Smooth muscle cell (in vitro differentiated cells): ENCODE measurements at regions not wholly inside any gene's neighbourhood (a gene's known extent, or its start where the extent isn't known, plus 50 kb on each side); places are given as distances from the start of the nearest gene placed in this dataset.

Experiments
- DNase-seq: peaks from one replicate; lab custom pipeline; 2025; ENCODE audit not compliant: unreplicated experiment; lab: John Stamatoyannopoulos, UW
- H2AFZ ChIP-seq: fragments of 200-600 bp; sonication (generic); 2 replicates; pipeline ENCODE4 v1.6.0; 2016; ENCODE audit warnings: antibody characterized with exemption, low read depth, mild to moderate bottlenecking
- H3F3A ChIP-seq: fragments of 200-600 bp; sonication (generic); 2 replicates; pipeline ENCODE4 v1.6.0; 2017; ENCODE audit warnings: antibody characterized with exemption, low read depth
- H3K27ac ChIP-seq: fragments of 200-600 bp; sonication (generic); 2 replicates; pipeline ENCODE4 v1.5.1; 2016; ENCODE audit warnings: low read depth, mild to moderate bottlenecking
- H3K27me3 ChIP-seq: fragments of 200-600 bp; sonication (generic); 2 replicates; pipeline ENCODE4 v1.6.1; 2016; ENCODE audit warnings: low read depth, mild to moderate bottlenecking
- H3K36me3 ChIP-seq: fragments of 200-600 bp; sonication (generic); 2 replicates; pipeline ENCODE4 v1.5.1; 2016; ENCODE audit warnings: low read depth
- H3K4me1 ChIP-seq: fragments of 200-600 bp; sonication (generic); 2 replicates; pipeline ENCODE4 v1.5.1; 2016; ENCODE audit warnings: low read depth
- H3K4me2 ChIP-seq: fragments of 200-600 bp; sonication (generic); 2 replicates; pipeline ENCODE4 v1.6.0; 2016; ENCODE audit warnings: mild to moderate bottlenecking
- H3K4me3 ChIP-seq: fragments of 200-600 bp; sonication (generic); 2 replicates; pipeline ENCODE4 v1.5.1; 2016; ENCODE audit warnings: mild to moderate bottlenecking
- H3K79me2 ChIP-seq: fragments of 200-600 bp; sonication (generic); 2 replicates; pipeline ENCODE4 v1.6.0; 2016; ENCODE audit warnings: low read depth, mild to moderate bottlenecking
- H3K9ac ChIP-seq: fragments of 200-600 bp; sonication (generic); 2 replicates; pipeline ENCODE4 v1.6.0; 2016; ENCODE audit warnings: low read depth
- H3K9me3 ChIP-seq: fragments of 200-600 bp; sonication (generic); replicated peaks from 2 replicates; pipeline ENCODE4 v1.5.1; 2016; ENCODE audit warnings: low read depth
- H4K20me1 ChIP-seq: fragments of 200-600 bp; sonication (generic); 2 replicates; pipeline ENCODE4 v1.6.0; 2016; ENCODE audit warnings: low read depth
- CTCF ChIP-seq: fragments of 200-600 bp; sonication (generic); IDR thresholded peaks from 2 replicates; pipeline ENCODE4 v1.5.1; 2017; ENCODE audit warnings: borderline replicate concordance, mild to moderate bottlenecking, antibody characterized with exemption; ENCODE audit not compliant: insufficient read depth, poor library complexity, severe bottlenecking
- WGBS: methylation state at CpG from one replicate; pipeline ENCODE4 v1.1.7; 2016; ENCODE audit warnings: low lambda C conversion rate; 5-methylcytosine and 5-hydroxymethylcytosine counted together

- Histone ChIP-seq H3K9me3 (no peaks in the 10 kb centered on the region), H3K4me2 (peak overlapping the region; percentile 85), H3K27ac (peak overlapping the region; percentile 91), H3K27me3 (no peaks in the 10 kb centered on the region), H3K79me2 (no peaks in the 10 kb centered on the region), H3F3A (peaks cover 23% of the 10 kb centered on the region), H3K36me3 (no peaks in the 10 kb centered on the region), H3K4me1 (peaks cover 30% of the 10 kb centered on the region), H2AFZ (peak overlapping the region; percentile 60), H3K4me3 (peak overlapping the region; percentile 49), H4K20me1 (no peaks in the 10 kb centered on the region), H3K9ac (peak overlapping the region; percentile 53)
- no peak for TF ChIP-seq CTCF
- 3% methylated on average over 52 of the region's 58 CpGs for WGBS
- peak; percentile 81 for DNase-seq
Observed at GRCh38 chr3:194003114-194004057, 132.6 kb upstream of the HES1 start.

GRCh38 chr3:194005930-194006501, 129.9 kb upstream of the HES1 start:
- H3K4me3 ChIP-seq = no peak overlapping the region
- H3K27ac ChIP-seq = no peak overlapping the region
- H3F3A ChIP-seq = peaks cover 14% of the 10 kb centered on the region
- no peak overlapping the region for H3K4me2 ChIP-seq
- no peak for DNase-seq
- no peaks in the 10 kb centered on the region for H3K9me3 ChIP-seq
- peaks cover 38% of the 10 kb centered on the region for H3K4me1 ChIP-seq
- no peaks in the 10 kb centered on the region for H4K20me1 ChIP-seq
- TF ChIP-seq CTCF = no peak
- H3K36me3 ChIP-seq = no peaks in the 10 kb centered on the region
- no peak overlapping the region for H3K9ac ChIP-seq
- H2AFZ ChIP-seq = peak overlapping the region; percentile 13
- H3K79me2 ChIP-seq = no peaks in the 10 kb centered on the region
- no peaks in the 10 kb centered on the region for H3K27me3 ChIP-seq
- 31% methylated on average over 4 of the region's 4 CpGs for WGBS

- H3K36me3 ChIP-seq = no peaks in the 10 kb centered on the region
- no peak overlapping the region for H3K9ac ChIP-seq
- H3K9me3 ChIP-seq = no peaks in the 10 kb centered on the region
- no peak overlapping the region for H3K4me3 ChIP-seq
- H3K27me3 ChIP-seq = no peaks in the 10 kb centered on the region
- no peak overlapping the region for H2AFZ ChIP-seq
- no peaks in the 10 kb centered on the region for H3K79me2 ChIP-seq
- WGBS = 82% methylated on average over 13 of the region's 13 CpGs
- H3K27ac ChIP-seq = no peak overlapping the region
- TF ChIP-seq CTCF = no peak
- peaks cover 36% of the 10 kb centered on the region for H3K4me1 ChIP-seq
- no peak overlapping the region for H3K4me2 ChIP-seq
- no peaks in the 10 kb centered on the region for H4K20me1 ChIP-seq
- no peak for DNase-seq
- peaks cover 14% of the 10 kb centered on the region for H3F3A ChIP-seq
Observed at GRCh38 chr3:194007592-194008337, 128.2 kb upstream of the HES1 start.
